Astrocyte (in vitro differentiated cells and primary cell): ENCODE measurements at regions not wholly inside any gene's neighbourhood (a gene's known extent, or its start where the extent isn't known, plus 50 kb on each side); places are given as distances from the start of the nearest gene placed in this dataset.

ENCODE experiments used
- DNase-seq: peaks from one replicate; pipeline ENCODE4 v3.0.0-alpha.2; 2010; ENCODE audit warnings: low read depth
- FAIRE-seq: peaks from 2 replicates; lab custom pipeline; 2011; peaks lifted over from hg19 to GRCh38; lab: Jason Lieb, UNC
- H2AFZ ChIP-seq: 2 replicates; pipeline ENCODE4 v1.6.0; 2012; ENCODE audit warnings: low read depth, low read length, inconsistent platforms
- H3K27ac ChIP-seq: 2 replicates; pipeline ENCODE4 v1.5.1; 2011; ENCODE audit warnings: low read depth, low read length, inconsistent platforms
- H3K27me3 ChIP-seq: 2 replicates; pipeline ENCODE4 v1.6.0; 2011; ENCODE audit warnings: low read length, inconsistent platforms; ENCODE audit not compliant: insufficient read depth
- H3K36me3 ChIP-seq: 2 replicates; pipeline ENCODE4 v1.5.1; 2011; ENCODE audit warnings: low read length, inconsistent platforms; ENCODE audit not compliant: insufficient read depth
- H3K4me1 ChIP-seq: 2 replicates; pipeline ENCODE4 v1.5.1; 2011; ENCODE audit warnings: low read length, inconsistent platforms; ENCODE audit not compliant: insufficient read depth
- H3K4me2 ChIP-seq: 2 replicates; pipeline ENCODE4 v1.6.0; 2012; ENCODE audit warnings: low read length, inconsistent platforms
- H3K4me3 ChIP-seq: 2 replicates; pipeline ENCODE4 v1.5.1; 2011; ENCODE audit warnings: low read depth, mild to moderate bottlenecking, low read length, inconsistent platforms; ENCODE audit not compliant: insufficient read depth
- H3K79me2 ChIP-seq: 2 replicates; pipeline ENCODE4 v1.6.0; 2012; ENCODE audit warnings: mild to moderate bottlenecking, low read length, inconsistent platforms; ENCODE audit not compliant: insufficient read depth
- H3K9ac ChIP-seq: 2 replicates; pipeline ENCODE4 v1.6.0; 2012; ENCODE audit warnings: mild to moderate bottlenecking, low read length, inconsistent platforms
- H3K9me3 ChIP-seq: 2 replicates; pipeline ENCODE4 v1.5.1; 2012; ENCODE audit warnings: low read depth, mild to moderate bottlenecking, low read length, inconsistent platforms; ENCODE audit not compliant: insufficient read depth
- H4K20me1 ChIP-seq: 2 replicates; pipeline ENCODE4 v1.6.0; 2012; ENCODE audit warnings: low read length, inconsistent platforms; ENCODE audit not compliant: insufficient read depth
- H3K27ac Mint-ChIP-seq: one replicate; pipeline ENCODE4 v1.8.0; 2021; ENCODE audit warnings: mild to moderate bottlenecking, mixed read lengths; ENCODE audit not compliant: unreplicated experiment
- H3K27me3 Mint-ChIP-seq: one replicate; pipeline ENCODE4 v1.8.0; 2021; ENCODE audit warnings: low read depth, mixed read lengths; ENCODE audit not compliant: unreplicated experiment
- H3K36me3 Mint-ChIP-seq: one replicate; pipeline ENCODE4 v1.8.0; 2021; ENCODE audit warnings: low read depth, mixed read lengths; ENCODE audit not compliant: unreplicated experiment
- H3K4me1 Mint-ChIP-seq: one replicate; pipeline ENCODE4 v1.8.0; 2021; ENCODE audit warnings: low read depth, mixed read lengths; ENCODE audit not compliant: unreplicated experiment
- H3K4me3 Mint-ChIP-seq: one replicate; pipeline ENCODE4 v1.8.0; 2021; ENCODE audit warnings: mild to moderate bottlenecking, moderate library complexity, mixed read lengths; ENCODE audit not compliant: unreplicated experiment
- H3K9me3 Mint-ChIP-seq: one replicate; pipeline ENCODE4 v1.8.0; 2021; ENCODE audit warnings: mild to moderate bottlenecking, mixed read lengths; ENCODE audit not compliant: unreplicated experiment
- CTCF ChIP-seq: IDR thresholded peaks from 2 replicates; pipeline ENCODE4 v1.5.1; 2011; ENCODE audit warnings: low read depth, mild to moderate bottlenecking, inconsistent platforms, low read length, moderate library complexity; ENCODE audit not compliant: insufficient read depth
- EZH2 ChIP-seq: IDR thresholded peaks from 2 replicates; pipeline ENCODE4 v1.6.1; 2012; ENCODE audit warnings: mild to moderate bottlenecking, low read length, inconsistent platforms; ENCODE audit not compliant: insufficient read depth

- TF ChIP-seq EZH2, result no peak
- TF ChIP-seq CTCF, result no peak
- no peak overlapping the region for H3K27ac Mint-ChIP-seq
- H3K27ac ChIP-seq, result peak overlapping the region; percentile 1
These were observed 99.8 kb upstream of the DIO2 start for GRCh38 chr14:80310938-80311750.

GRCh38 chr14:80304125-80304766, 92.9 kb upstream of the DIO2 start:
- no peaks in the 10 kb centered on the region for H3K79me2 ChIP-seq
- H3K36me3 ChIP-seq, result no peaks in the 10 kb centered on the region
- Mint-ChIP-seq H3K4me3 (no peak overlapping the region), H3K4me1 (no peaks in the 10 kb centered on the region), H3K27ac (no peak overlapping the region), H3K27me3 (no peaks in the 10 kb centered on the region), H3K36me3 (no peaks in the 10 kb centered on the region), H3K9me3 (peaks cover 3% of the 10 kb centered on the region)
- H2AFZ ChIP-seq, result no peak overlapping the region
- FAIRE-seq, result no peak
- no peak overlapping the region for H3K27ac ChIP-seq
- DNase-seq, result no peak
- H4K20me1 ChIP-seq, result no peaks in the 10 kb centered on the region
- H3K9me3 ChIP-seq, result no peaks in the 10 kb centered on the region
- TF ChIP-seq CTCF (no peak), EZH2 (no peak)
- no peak overlapping the region for H3K4me3 ChIP-seq
- no peaks in the 10 kb centered on the region for H3K4me1 ChIP-seq
- H3K9ac ChIP-seq, result no peak overlapping the region
- no peaks in the 10 kb centered on the region for H3K27me3 ChIP-seq
- no peak overlapping the region for H3K4me2 ChIP-seq

More at GRCh38 chr14:80310938-80311750, 99.8 kb upstream of the DIO2 start:
- Histone ChIP-seq H3K9ac (no peak overlapping the region), H3K79me2 (no peaks in the 10 kb centered on the region), H3K4me1 (peaks cover 11% of the 10 kb centered on the region), H3K4me3 (no peak overlapping the region), H4K20me1 (no peaks in the 10 kb centered on the region), H3K9me3 (no peaks in the 10 kb centered on the region), H3K4me2 (peak overlapping the region; percentile 40), H3K27me3 (no peaks in the 10 kb centered on the region), H2AFZ (no peak overlapping the region), H3K36me3 (no peaks in the 10 kb centered on the region)
- Mint-ChIP-seq H3K4me3 (no peak overlapping the region), H3K27me3 (no peaks in the 10 kb centered on the region), H3K4me1 (peaks cover 15% of the 10 kb centered on the region), H3K36me3 (no peaks in the 10 kb centered on the region), H3K9me3 (peaks cover 3% of the 10 kb centered on the region)
- FAIRE-seq (no peak), DNase-seq (no peak)
